Small intestine (tissue), 7 donors: ENCODE measurements at regions not wholly inside any gene's neighbourhood (a gene's known extent, or its start where the extent isn't known, plus 50 kb on each side); places are given as distances from the start of the nearest gene placed in this dataset.

ENCODE experiments used
- DNase-seq, 2 donors: peaks; one replicate each; pipeline versions ENCODE4 v3.0.0 to v3.0.0-alpha.2; 2013
- FAIRE-seq: peaks from 2 replicates; lab custom pipeline; 2012; peaks lifted over from hg19 to GRCh38; lab: Jason Lieb, UNC
- H3K27ac ChIP-seq, 3 donors: one replicate each; pipeline ENCODE4 v1.5.1; 2013; ENCODE audit warnings: low read length in 2 of 3, mild to moderate bottlenecking in 2 of 3, control low read depth in 1 of 3, inconsistent platforms in 1 of 3, low read depth in 1 of 3, moderate library complexity in 1 of 3
- H3K27me3 ChIP-seq, 3 donors: one replicate each; pipeline ENCODE4 v1.6.1; 2013; ENCODE audit warnings: low read length in 3 of 3, inconsistent platforms in 1 of 3; ENCODE audit not compliant: control insufficient read depth in 3 of 3, insufficient read depth in 3 of 3
- H3K36me3 ChIP-seq, 3 donors: one replicate each; pipeline ENCODE4 v1.6.1; 2013; ENCODE audit warnings: low read length in 3 of 3, inconsistent platforms in 1 of 3, low read depth in 1 of 3, mild to moderate bottlenecking in 1 of 3, moderate library complexity in 1 of 3; ENCODE audit not compliant: control insufficient read depth in 3 of 3, insufficient read depth in 2 of 3
- H3K4me1 ChIP-seq, 3 donors: one replicate each; pipeline ENCODE4 v1.6.1; 2013; ENCODE audit warnings: low read length in 2 of 3, inconsistent platforms in 1 of 3, low read depth in 1 of 3, mild to moderate bottlenecking in 1 of 3, moderate library complexity in 1 of 3; ENCODE audit not compliant: control insufficient read depth in 3 of 3, insufficient read depth in 2 of 3
- H3K4me3 ChIP-seq, 3 donors: one replicate each; pipeline ENCODE4 v1.5.1; 2013; ENCODE audit warnings: low read length in 3 of 3, control low read depth in 1 of 3, inconsistent platforms in 1 of 3, low read depth in 1 of 3, mild to moderate bottlenecking in 1 of 3, moderate library complexity in 1 of 3
- H3K9me3 ChIP-seq, 2 donors: one replicate each; pipeline ENCODE4 v1.6.1; 2013; ENCODE audit warnings: low read depth in 1 of 2, low read length in 1 of 2; ENCODE audit not compliant: control insufficient read depth in 2 of 2, insufficient read depth in 1 of 2
- WGBS, 3 donors: extraction: QIAGEN DNeasy Blood & Tissue Kit; methylation state at CpG; one replicate each; pipeline ENCODE4 v1.1.7; 2013; 5-methylcytosine and 5-hydroxymethylcytosine counted together
- donor health status: healthy with polysubstance abuse.
- donor health status: control.
- donor health status: control.
- donor health status: Bipolar disorder and iron deficiency.
- donor health status: healthy.

DNA sequence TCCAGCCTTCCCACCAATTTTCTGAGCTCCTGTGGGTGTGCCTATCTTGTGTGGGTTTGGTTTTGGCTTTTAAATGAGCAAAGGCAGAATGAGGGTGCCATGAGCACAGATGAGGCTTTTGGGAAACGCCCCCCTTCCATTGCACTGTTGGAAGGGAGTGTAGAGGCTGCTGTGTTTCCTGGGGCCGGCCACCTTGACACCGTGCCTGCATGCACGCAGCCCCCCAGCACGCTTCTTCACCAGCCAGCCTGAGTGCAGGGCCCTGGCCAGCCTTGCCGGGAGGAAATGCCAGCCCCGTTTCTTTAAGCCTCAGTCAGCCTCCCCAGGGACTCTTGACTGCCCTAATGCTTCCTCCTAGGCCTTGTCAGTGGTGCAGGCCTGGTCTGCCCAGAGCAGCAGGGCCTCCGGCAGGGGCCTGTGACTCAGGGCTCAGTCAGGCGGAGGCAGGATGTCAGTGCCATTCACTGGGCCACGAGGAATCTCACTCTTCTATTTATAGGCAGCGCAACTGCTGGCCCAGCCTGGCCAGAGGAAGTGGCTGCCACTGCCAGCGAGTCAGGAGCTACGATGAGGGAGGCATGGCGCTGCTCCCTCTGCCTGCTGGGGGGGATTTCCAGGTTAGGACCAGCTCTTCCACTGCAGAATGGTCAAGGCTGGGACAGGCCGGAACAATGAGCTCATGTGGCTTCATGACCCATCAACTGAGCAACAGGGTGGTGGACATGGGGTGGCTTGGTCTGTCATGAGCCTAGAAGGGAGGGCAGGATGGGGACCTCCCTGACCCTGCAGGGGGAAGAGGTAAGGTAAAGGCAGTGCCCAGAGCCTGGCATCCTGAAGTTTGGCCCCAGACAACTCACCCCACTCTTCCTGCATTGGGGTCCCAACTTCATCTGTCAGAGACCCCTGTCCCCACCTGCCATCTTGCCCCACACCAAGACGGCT is 205.2 kb downstream of the RAB11FIP4 start:
- H3K4me1 ChIP-seq, result peaks cover 0 to 4% (median 0%) of the 10 kb centered on the region in 3 donors
- H3K4me3 ChIP-seq, result no peak overlapping the region
- no peak for DNase-seq
- peak overlapping the region in 1 of 3 donors; percentile 19 for H3K27ac ChIP-seq
- WGBS, 3 donors, result 64 to 84% (median 79%) methylated on average over 16 of the region's 16 CpGs
- no peaks in the 10 kb centered on the region for H3K27me3 ChIP-seq
- no peak for FAIRE-seq
- peaks cover 0 to 2% (median 0%) of the 10 kb centered on the region in 3 donors for H3K36me3 ChIP-seq
- H3K9me3 ChIP-seq, result no peaks in the 10 kb centered on the region

DNA sequence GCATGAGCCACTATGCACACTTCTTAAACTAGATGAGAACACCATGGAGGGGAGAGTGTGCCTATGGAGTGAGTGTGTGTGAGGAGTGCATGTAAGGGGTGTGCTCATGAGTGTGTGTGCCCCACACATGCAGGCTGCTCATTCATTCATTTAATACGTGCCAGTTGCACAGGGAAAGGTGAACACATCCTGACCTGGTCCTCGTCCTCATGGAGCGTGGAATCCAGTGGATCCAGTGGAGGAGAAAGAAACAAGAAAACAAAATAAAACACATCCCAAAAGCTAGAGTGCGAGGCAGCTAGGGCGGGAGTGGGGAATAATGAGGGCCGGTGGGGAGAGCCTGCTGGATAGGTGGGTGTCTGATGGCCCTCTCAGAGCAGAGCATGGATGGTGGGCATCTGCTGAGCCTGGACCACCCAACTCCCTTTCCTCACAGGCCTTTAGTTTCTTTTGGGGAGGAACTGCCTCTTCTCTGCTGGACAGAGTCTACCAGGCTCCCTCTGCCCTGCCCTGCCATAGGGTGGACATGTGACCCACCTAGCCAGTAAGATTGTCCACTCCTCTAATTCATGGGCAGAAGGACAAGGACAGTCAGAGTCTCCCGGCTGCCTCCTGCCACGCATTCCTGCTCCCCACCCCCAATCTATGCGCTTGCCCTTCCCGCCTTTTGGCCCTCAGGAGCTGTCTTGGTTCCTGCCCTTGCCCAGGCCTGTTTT is 204.3 kb downstream of the RAB11FIP4 start:
- H3K9me3 ChIP-seq, result no peaks in the 10 kb centered on the region
- peaks cover 0 to 2% (median 0%) of the 10 kb centered on the region in 3 donors for H3K36me3 ChIP-seq
- H3K27me3 ChIP-seq, result no peaks in the 10 kb centered on the region
- WGBS, 3 donors, result 87 to 89% (median 87%) methylated on average over 10 of the region's 10 CpGs
- H3K4me3 ChIP-seq, result no peak overlapping the region
- H3K27ac ChIP-seq, result peak overlapping the region in 1 of 3 donors; percentile 19
- no peak for FAIRE-seq
- H3K4me1 ChIP-seq, result peaks cover 0 to 4% (median 0%) of the 10 kb centered on the region in 3 donors
- no peak for DNase-seq

GRCh38 chr17:31595076-31595475 is 203.6 kb downstream of the RAB11FIP4 start:
- no peak for FAIRE-seq
- WGBS, 3 donors, result 73 to 87% (median 87%) methylated on average over 2 of the region's 2 CpGs

GRCh38 chr17:31594416-31594815 is 202.9 kb downstream of the RAB11FIP4 start:
- WGBS, 3 donors, result 93 to 98% (median 94%) methylated on average over 3 of the region's 3 CpGs
- Histone ChIP-seq H3K36me3 (peaks cover 0 to 2% (median 0%) of the 10 kb centered on the region in 3 donors), H3K27ac (no peak overlapping the region), H3K27me3 (no peaks in the 10 kb centered on the region), H3K4me3 (no peak overlapping the region), H3K4me1 (peaks cover 0 to 3% (median 0%) of the 10 kb centered on the region in 3 donors), H3K9me3 (no peaks in the 10 kb centered on the region)
- DNase-seq (no peak), FAIRE-seq (no peak)

More at GRCh38 chr17:31595076-31595475, 203.6 kb downstream of the RAB11FIP4 start:
- peaks cover 0 to 2% (median 0%) of the 10 kb centered on the region in 3 donors for H3K36me3 ChIP-seq
- H3K27ac ChIP-seq, result no peak overlapping the region
- peaks cover 0 to 4% (median 0%) of the 10 kb centered on the region in 3 donors for H3K4me1 ChIP-seq
- DNase-seq, result no peak
- H3K4me3 ChIP-seq, result no peak overlapping the region
- H3K27me3 ChIP-seq, result no peaks in the 10 kb centered on the region
- no peaks in the 10 kb centered on the region for H3K9me3 ChIP-seq

- H3K36me3 ChIP-seq, result peaks cover 0 to 2% (median 0%) of the 10 kb centered on the region in 3 donors
- no peak overlapping the region for H3K27ac ChIP-seq
- WGBS, 3 donors, result 75 to 84% (median 75%) methylated on average over 5 to 7 of the region's 7 CpGs
- H3K9me3 ChIP-seq, result no peaks in the 10 kb centered on the region
- H3K4me3 ChIP-seq, result no peak overlapping the region
- DNase-seq (no peak), FAIRE-seq (no peak)
- H3K27me3 ChIP-seq, result no peaks in the 10 kb centered on the region
- no peaks in the 10 kb centered on the region for H3K4me1 ChIP-seq
These were observed 202.3 kb downstream of the RAB11FIP4 start for GRCh38 chr17:31593806-31594205.

- no peak for FAIRE-seq
- no peaks in the 10 kb centered on the region for H3K9me3 ChIP-seq
- no peaks in the 10 kb centered on the region for H3K4me1 ChIP-seq
- H3K4me3 ChIP-seq, result no peak overlapping the region
- peaks cover 0 to 2% (median 0%) of the 10 kb centered on the region in 3 donors for H3K36me3 ChIP-seq
- DNase-seq, result no peak
- no peak overlapping the region for H3K27ac ChIP-seq
- H3K27me3 ChIP-seq, result no peaks in the 10 kb centered on the region
- WGBS, 3 donors, result 93 to 98% (median 97%) methylated on average over 2 of the region's 2 CpGs
These were observed 200.4 kb downstream of the RAB11FIP4 start for GRCh38 chr17:31591924-31592323.

DNA sequence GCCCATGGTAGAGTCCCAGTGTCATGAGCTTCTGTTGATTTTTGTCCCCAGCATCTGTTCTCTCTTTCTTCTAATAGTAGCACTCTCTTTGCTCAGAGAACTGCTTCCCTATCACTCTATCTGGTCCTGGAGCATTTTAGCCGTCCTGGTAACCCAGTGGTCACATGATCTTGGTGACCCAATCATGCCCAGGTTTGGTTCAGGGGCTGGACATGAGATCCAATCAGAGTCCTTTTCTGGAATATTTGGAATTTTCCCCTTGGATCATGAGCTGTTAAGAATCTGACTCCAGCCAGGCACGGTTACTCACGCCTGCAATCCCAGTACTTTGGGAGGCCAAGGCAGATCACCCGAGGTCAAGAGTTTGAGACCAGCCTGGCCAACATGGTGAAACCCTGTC is 197.0 kb downstream of the RAB11FIP4 start:
- 76 to 86% (median 85%) methylated on average over 4 of the region's 4 CpGs for WGBS, 3 donors
- Histone ChIP-seq H3K27ac (no peak overlapping the region), H3K36me3 (no peaks in the 10 kb centered on the region), H3K27me3 (no peaks in the 10 kb centered on the region), H3K9me3 (no peaks in the 10 kb centered on the region), H3K4me1 (no peaks in the 10 kb centered on the region), H3K4me3 (no peak overlapping the region)
- FAIRE-seq (no peak), DNase-seq (no peak)

GRCh38 chr17:31588034-31588433 is 196.6 kb downstream of the RAB11FIP4 start:
- DNase-seq (no peak), FAIRE-seq (no peak)
- H3K9me3 ChIP-seq, result no peaks in the 10 kb centered on the region
- no peak overlapping the region for H3K4me3 ChIP-seq
- H3K4me1 ChIP-seq, result no peaks in the 10 kb centered on the region
- 87 to 91% (median 90%) methylated on average over 5 of the region's 5 CpGs for WGBS, 3 donors
- no peaks in the 10 kb centered on the region for H3K27me3 ChIP-seq
- H3K27ac ChIP-seq, result no peak overlapping the region
- H3K36me3 ChIP-seq, result no peaks in the 10 kb centered on the region
